HepG2 (cell line): ENCODE measurements at regions not wholly inside any gene's neighbourhood (a gene's known extent, or its start where the extent isn't known, plus 50 kb on each side); places are given as distances from the start of the nearest gene placed in this dataset.

Source experiments
- ATAC-seq: fragments of 200-7000 bp; cut with Tn5 transposase; 3 replicates; pipeline ENCODE4 v1.9.1; 2020; ENCODE audit warnings: mild to moderate bottlenecking, moderate library complexity
- BruUV-seq: library from RNA; stranded (reverse); fragments of 400-500 nt; replicated peaks from 2 replicates; lab custom pipeline; 2021; lab: Mats Ljungman, UMichigan
- CTCF ChIA-PET: fragments of 300-600 bp; formaldehyde crosslinking; extraction: SDS; loops from one replicate; lab custom pipeline; 2021; ENCODE audit warnings: low total read pairs, inconsistent platforms, low intra/inter-chr PET ratio; lab: Yijun Ruan, JAX
- POLR2A ChIA-PET: fragments of 350-600 bp; sonication (Branson Sonifier 250); formaldehyde crosslinking; loops from one replicate; lab custom pipeline; 2020; ENCODE audit warnings: antibody characterized with exemption, inconsistent platforms; lab: Yijun Ruan, JAX
- DNase-seq: peaks from one replicate; pipeline ENCODE4 v3.0.0-alpha.2; 2015; ENCODE audit warnings: low spot score
- FAIRE-seq: peaks from 3 replicates; lab custom pipeline; 2011; peaks lifted over from hg19 to GRCh38; lab: Jason Lieb, UNC
- H2AFZ ChIP-seq: one replicate; pipeline ENCODE4 v1.6.1; 2011; ENCODE audit warnings: low read length, inconsistent platforms
- H3K27ac ChIP-seq: fragments of 300-600 bp; 3 replicates; pipeline ENCODE4 v1.8.0; 2011; ENCODE audit warnings: mixed run types, mild to moderate bottlenecking, mixed read lengths, low read length, inconsistent platforms; ENCODE audit not compliant: insufficient read depth; ENCODE audit errors: extremely low read length
- H3K27me3 ChIP-seq, 2 experiments: fragments of 200-600 bp in 1 of 2; 2 replicates in 1 of 2; 3 replicates in 1 of 2; pipeline versions ENCODE4 v1.6.0 to v1.8.0; 2011; ENCODE audit warnings: low read length in 2 of 2, mild to moderate bottlenecking in 2 of 2, moderate library complexity in 2 of 2, inconsistent platforms in 1 of 2; ENCODE audit not compliant: insufficient read depth in 2 of 2, control insufficient read depth in 1 of 2
- H3K36me3 ChIP-seq, 2 experiments: fragments of 200-600 bp in 1 of 2; replicated peaks in 1 of 2; 2 replicates in 1 of 2; 3 replicates in 1 of 2; pipeline versions ENCODE4 v1.5.1 to v1.8.0; 2011; ENCODE audit warnings: low read length in 2 of 2, inconsistent platforms in 1 of 2; ENCODE audit not compliant: insufficient read depth in 2 of 2, control insufficient read depth in 1 of 2
- H3K4me1 ChIP-seq: 2 replicates; pipeline ENCODE4 v1.5.1; 2012; ENCODE audit warnings: low read length, inconsistent platforms; ENCODE audit not compliant: insufficient read depth
- H3K4me2 ChIP-seq: 2 replicates; pipeline ENCODE4 v1.6.0; 2011; ENCODE audit warnings: low read depth, low read length, inconsistent platforms
- H3K4me3 ChIP-seq, 3 experiments: fragments of 200-600 bp in 1 of 3; sonication (generic), shearing (Covaris generic) in 1 of 3; replicated peaks in 1 of 3; 2 replicates each; pipeline ENCODE4 v1.5.1; 2011 to 2016; ENCODE audit warnings: low read length in 3 of 3, inconsistent platforms in 2 of 3, low read depth in 2 of 3, mild to moderate bottlenecking in 2 of 3, control low read depth in 1 of 3, mixed read lengths in 1 of 3; ENCODE audit not compliant: insufficient read depth in 1 of 3
- H3K79me2 ChIP-seq: one replicate; pipeline ENCODE4 v1.6.1; 2011; ENCODE audit warnings: low read length, inconsistent platforms; ENCODE audit not compliant: insufficient read depth
- H3K9ac ChIP-seq: 2 replicates; pipeline ENCODE4 v1.6.0; 2011; ENCODE audit warnings: mild to moderate bottlenecking, low read depth, low read length, inconsistent platforms; ENCODE audit not compliant: insufficient read depth
- H3K9me3 ChIP-seq: 2 replicates; pipeline ENCODE4 v1.5.1; 2012; ENCODE audit warnings: mild to moderate bottlenecking, low read length
- H4K20me1 ChIP-seq: 2 replicates; pipeline ENCODE4 v1.6.0; 2011; ENCODE audit warnings: inconsistent platforms, mild to moderate bottlenecking, low read length, moderate library complexity; ENCODE audit not compliant: insufficient read depth
- EHMT2 ChIP-seq: fragments of 200-600 bp; sonication (generic); IDR thresholded peaks from 2 replicates; pipeline ENCODE4 v1.7.0; 2017; ENCODE audit warnings: antibody characterized with exemption, low read depth, low read length, borderline replicate concordance
- FOXK1 ChIP-seq: sonication (generic); formaldehyde crosslinking; IDR thresholded peaks from 2 replicates; pipeline ENCODE4 v1.4.0; 2020; ENCODE audit warnings: low read depth, missing genetic modification reagents, borderline replicate concordance
- POLR2G ChIP-seq: fragments of 200-400 bp; formaldehyde crosslinking; IDR thresholded peaks from 2 replicates; pipeline ENCODE4 v1.6.1; 2018; ENCODE audit warnings: mild to moderate bottlenecking, low read depth, low read length, moderate library complexity
- RARA ChIP-seq: IDR thresholded peaks from 2 replicates; pipeline ENCODE4 v1.6.1; 2016; ENCODE audit warnings: missing genetic modification reagents, missing compliant biosample characterization
- RFX3 ChIP-seq: IDR thresholded peaks from 2 replicates; pipeline ENCODE4 v1.6.1; 2016; ENCODE audit warnings: missing biosample characterization, missing genetic modification reagents
- ZNF850 ChIP-seq: sonication (generic); formaldehyde crosslinking; conservative IDR thresholded peaks from 2 replicates; pipeline ENCODE4 v1.9.0; 2021; ENCODE audit warnings: mild to moderate bottlenecking, missing genetic modification reagents
- WGBS: methylation state at CpG from one replicate; pipeline ENCODE4 v1.1.6; 2017; ENCODE audit warnings: low lambda C conversion rate; 5-methylcytosine and 5-hydroxymethylcytosine counted together
- in situ Hi-C: cut with HindIII; loops from 2 replicates; pipeline ENCODE4 v1.10.0; 2017; ENCODE audit warnings: low pct_unique_long_range_greater_than_20kb; ENCODE audit not compliant: extremely low pct_ligation_motif_present
- intact Hi-C: fragments of 100-400 bp; cut with micrococcal nuclease; formaldehyde crosslinking; loops from one replicate; pipeline ENCODE4 v1.10.0; 2022; ENCODE audit not compliant: unreplicated experiment
- TF ChIP-seq, protein P1 (sequence below): sonication (generic); formaldehyde crosslinking; IDR thresholded peaks from 2 replicates; pipeline ENCODE4 v1.8.1; 2023; ENCODE audit warnings: missing genetic modification reagents, inconsistent platforms, borderline replicate concordance
- TF ChIP-seq, protein P2 (sequence below): sonication (generic); formaldehyde crosslinking; IDR thresholded peaks from 2 replicates; pipeline ENCODE4 v1.4.0; 2020; ENCODE audit warnings: missing genetic modification reagents, borderline replicate concordance

DNA sequence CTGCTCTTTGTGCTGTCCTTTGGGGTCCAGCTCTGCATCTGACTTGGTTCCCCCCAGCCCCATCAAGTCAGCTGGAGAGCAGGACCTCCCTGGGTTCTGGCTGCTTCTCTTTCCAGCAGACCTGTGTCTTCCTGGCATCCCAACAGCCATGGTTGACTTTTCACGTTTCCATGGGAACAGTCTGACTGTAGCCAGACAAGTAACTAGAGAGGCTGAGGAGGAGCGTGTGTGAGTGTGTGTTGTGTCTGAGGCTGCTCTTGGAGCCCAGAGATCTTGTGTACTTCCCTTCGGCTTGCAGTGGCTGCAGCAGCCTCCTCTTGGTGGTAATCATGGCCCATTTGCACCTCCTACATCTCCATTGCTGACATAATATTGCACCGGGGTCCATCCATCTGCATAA, 332.0 kb downstream of the RPS24 start:
- no peaks in the 10 kb centered on the region for H3K36me3 ChIP-seq
- no peak for DNase-seq
- no TSS peak for BruUV-seq
- POLR2A ChIA-PET: no interaction called here
- no peaks in the 10 kb centered on the region for H3K79me2 ChIP-seq
- no peak overlapping the region for H3K4me3 ChIP-seq
- H3K9me3 ChIP-seq: no peaks in the 10 kb centered on the region
- no peaks in the 10 kb centered on the region for H3K4me1 ChIP-seq
- no peak for TF ChIP-seq FOXK1
- no peak for TF ChIP-seq RFX3
- TF ChIP-seq, protein P1, sequence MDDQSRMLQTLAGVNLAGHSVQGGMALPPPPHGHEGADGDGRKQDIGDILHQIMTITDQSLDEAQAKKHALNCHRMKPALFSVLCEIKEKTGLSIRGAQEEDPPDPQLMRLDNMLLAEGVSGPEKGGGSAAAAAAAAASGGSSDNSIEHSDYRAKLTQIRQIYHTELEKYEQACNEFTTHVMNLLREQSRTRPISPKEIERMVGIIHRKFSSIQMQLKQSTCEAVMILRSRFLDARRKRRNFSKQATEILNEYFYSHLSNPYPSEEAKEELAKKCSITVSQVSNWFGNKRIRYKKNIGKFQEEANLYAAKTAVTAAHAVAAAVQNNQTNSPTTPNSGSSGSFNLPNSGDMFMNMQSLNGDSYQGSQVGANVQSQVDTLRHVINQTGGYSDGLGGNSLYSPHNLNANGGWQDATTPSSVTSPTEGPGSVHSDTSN: no peak
- TF ChIP-seq, protein P2, sequence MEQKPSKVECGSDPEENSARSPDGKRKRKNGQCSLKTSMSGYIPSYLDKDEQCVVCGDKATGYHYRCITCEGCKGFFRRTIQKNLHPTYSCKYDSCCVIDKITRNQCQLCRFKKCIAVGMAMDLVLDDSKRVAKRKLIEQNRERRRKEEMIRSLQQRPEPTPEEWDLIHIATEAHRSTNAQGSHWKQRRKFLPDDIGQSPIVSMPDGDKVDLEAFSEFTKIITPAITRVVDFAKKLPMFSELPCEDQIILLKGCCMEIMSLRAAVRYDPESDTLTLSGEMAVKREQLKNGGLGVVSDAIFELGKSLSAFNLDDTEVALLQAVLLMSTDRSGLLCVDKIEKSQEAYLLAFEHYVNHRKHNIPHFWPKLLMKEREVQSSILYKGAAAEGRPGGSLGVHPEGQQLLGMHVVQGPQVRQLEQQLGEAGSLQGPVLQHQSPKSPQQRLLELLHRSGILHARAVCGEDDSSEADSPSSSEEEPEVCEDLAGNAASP: no peak
- no peak for TF ChIP-seq POLR2G
- no peak for TF ChIP-seq EHMT2
- TF ChIP-seq RARA: no peak
- TF ChIP-seq ZNF850 (CRISPR knock-in tag): no peak
- TF ChIP-seq, all 625 proteins: peak for 0
- Histone ChIP-seq H3K27ac (no peak overlapping the region), H2AFZ (no peak overlapping the region), H3K27me3 (peaks cover 7 to 75% of the 10 kb centered on the region in 2 experiments; a peak in 4 of 5 replicates), H3K4me2 (no peak overlapping the region), H4K20me1 (no peaks in the 10 kb centered on the region), H3K9ac (no peak overlapping the region)
- in situ Hi-C loops: no loop called here
- intact Hi-C loops: no loop called here
- WGBS: 9% methylated on average over 4 of the region's 4 CpGs
- ATAC-seq (no peak), FAIRE-seq (no peak)
- CTCF ChIA-PET: no interaction called here
